ENCODE measurements at regions not wholly inside any gene's neighbourhood (a gene's known extent, or its start where the extent isn't known, plus 50 kb on each side); places are given as distances from the start of the nearest gene placed in this dataset.

GRCh38 chr21:16059981-16060380 is 330.2 kb downstream of the USP25 start:
- TF ChIP-seq CTCF (conservative IDR thresholded peaks at IDR 0.05; ENCODE audit: low read depth, low read length) (no peak), EZH2 (IDR thresholded peaks at IDR 0.05; ENCODE audit: borderline replicate concordance, low read depth, low read length, poor library complexity, severe bottlenecking) (no peak)

Data from A673 (cell line).